ENCODE measurements at regions not wholly inside any gene's neighbourhood (a gene's known extent, or its start where the extent isn't known, plus 50 kb on each side); places are given as distances from the start of the nearest gene placed in this dataset.

DNA sequence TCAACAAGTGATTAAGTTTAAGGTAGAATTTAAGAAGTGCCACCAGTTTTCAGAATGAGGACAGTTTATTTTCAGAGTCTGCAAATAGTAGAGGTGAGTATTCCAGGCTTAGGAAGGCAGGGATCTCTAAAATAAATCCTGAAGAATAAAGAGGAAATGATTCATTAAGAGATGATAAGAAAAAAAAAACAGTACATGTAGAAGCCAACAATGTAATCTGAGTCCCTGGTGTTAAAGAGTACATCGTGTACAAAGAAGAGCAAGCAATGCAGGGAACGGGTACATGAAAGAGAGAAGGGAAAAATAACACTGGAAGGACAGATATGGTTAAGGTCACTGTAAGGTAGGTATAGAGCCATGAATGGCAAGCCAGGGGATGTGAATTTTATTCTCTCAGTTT lies 95.2 kb upstream of the FOXG1 start:
- TF ChIP-seq, protein P1, sequence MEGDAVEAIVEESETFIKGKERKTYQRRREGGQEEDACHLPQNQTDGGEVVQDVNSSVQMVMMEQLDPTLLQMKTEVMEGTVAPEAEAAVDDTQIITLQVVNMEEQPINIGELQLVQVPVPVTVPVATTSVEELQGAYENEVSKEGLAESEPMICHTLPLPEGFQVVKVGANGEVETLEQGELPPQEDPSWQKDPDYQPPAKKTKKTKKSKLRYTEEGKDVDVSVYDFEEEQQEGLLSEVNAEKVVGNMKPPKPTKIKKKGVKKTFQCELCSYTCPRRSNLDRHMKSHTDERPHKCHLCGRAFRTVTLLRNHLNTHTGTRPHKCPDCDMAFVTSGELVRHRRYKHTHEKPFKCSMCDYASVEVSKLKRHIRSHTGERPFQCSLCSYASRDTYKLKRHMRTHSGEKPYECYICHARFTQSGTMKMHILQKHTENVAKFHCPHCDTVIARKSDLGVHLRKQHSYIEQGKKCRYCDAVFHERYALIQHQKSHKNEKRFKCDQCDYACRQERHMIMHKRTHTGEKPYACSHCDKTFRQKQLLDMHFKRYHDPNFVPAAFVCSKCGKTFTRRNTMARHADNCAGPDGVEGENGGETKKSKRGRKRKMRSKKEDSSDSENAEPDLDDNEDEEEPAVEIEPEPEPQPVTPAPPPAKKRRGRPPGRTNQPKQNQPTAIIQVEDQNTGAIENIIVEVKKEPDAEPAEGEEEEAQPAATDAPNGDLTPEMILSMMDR (IDR thresholded peaks at IDR 0.05): no peak
- TF ChIP-seq EZH2 (IDR thresholded peaks at IDR 0.05; ENCODE audit: borderline replicate concordance, insufficient read depth, low read depth, low read length, poor library complexity, severe bottlenecking): no peak
